Glomerular visceral epithelial cell (primary cell): ENCODE measurements at regions not wholly inside any gene's neighbourhood (a gene's known extent, or its start where the extent isn't known, plus 50 kb on each side); places are given as distances from the start of the nearest gene placed in this dataset.
A peak's percentile ranks its signal among the peaks of the same experiment; 100 is the strongest.

Experiments
- DNase-seq: peaks from one replicate; pipeline ENCODE4 v3.0.0-alpha.2; 2016; ENCODE audit errors: extremely low spot score

- no peak for DNase-seq
Observed at GRCh38 chr10:59595593-59595992, 114.1 kb downstream of the SLC16A9 start.

- no peak for DNase-seq
Observed at GRCh38 chr10:59593768-59594167, 115.9 kb downstream of the SLC16A9 start.

GRCh38 chr10:59589796-59590195, 119.9 kb downstream of the SLC16A9 start:
- no peak for DNase-seq

GRCh38 chr10:59588791-59589190, 120.9 kb downstream of the SLC16A9 start:
- no peak for DNase-seq

DNA sequence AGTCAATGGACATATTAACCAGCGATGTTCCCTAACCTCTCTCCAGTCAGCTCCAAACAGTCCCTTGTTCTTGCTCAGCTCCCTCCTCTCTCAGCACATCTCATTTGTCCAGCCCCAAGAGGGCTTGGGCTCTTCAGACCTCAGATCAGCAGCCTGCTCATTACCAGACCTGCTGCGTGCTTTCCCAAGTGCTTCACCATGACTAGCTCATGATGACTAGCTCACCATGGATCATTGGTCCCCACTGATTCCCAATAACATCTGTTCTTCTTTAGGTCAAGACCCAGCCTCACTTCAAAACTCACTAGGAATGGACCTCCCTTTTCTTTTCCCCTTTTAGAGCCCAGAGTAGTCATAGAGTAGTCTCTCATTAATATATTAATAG, 121.9 kb downstream of the SLC16A9 start:
- no peak for DNase-seq

DNA sequence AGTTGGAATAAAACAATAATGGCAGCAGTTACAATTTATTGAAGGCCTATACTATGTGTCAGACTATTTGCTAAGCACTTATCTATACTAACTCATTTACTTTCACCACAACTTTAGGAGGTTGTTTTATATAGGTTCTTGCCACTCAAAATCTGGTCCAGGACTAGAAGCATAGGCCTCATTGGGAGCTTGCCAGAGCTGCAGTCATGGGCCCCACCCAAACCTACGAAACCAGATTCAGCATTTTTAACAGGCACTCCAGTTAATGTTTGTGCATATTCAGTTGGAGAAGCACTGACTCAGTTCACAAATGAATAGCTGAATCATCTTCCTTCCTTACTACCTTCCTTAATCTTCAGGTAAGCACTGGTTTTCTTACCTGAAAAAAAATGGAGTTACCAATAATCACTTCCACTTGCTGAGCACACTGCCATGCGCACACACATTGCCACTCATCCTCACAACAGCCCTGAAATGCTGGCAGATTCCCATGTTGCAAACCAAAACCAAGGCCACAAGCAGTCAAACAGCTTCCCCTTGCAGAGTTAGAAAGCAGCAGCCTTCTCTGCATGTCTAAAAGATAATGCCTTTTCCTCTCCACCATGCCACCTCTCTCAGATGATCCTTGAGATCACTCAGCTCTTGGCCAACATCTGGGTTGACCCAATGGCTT, 122.4 kb downstream of the SLC16A9 start:
- no peak for DNase-seq

DNA sequence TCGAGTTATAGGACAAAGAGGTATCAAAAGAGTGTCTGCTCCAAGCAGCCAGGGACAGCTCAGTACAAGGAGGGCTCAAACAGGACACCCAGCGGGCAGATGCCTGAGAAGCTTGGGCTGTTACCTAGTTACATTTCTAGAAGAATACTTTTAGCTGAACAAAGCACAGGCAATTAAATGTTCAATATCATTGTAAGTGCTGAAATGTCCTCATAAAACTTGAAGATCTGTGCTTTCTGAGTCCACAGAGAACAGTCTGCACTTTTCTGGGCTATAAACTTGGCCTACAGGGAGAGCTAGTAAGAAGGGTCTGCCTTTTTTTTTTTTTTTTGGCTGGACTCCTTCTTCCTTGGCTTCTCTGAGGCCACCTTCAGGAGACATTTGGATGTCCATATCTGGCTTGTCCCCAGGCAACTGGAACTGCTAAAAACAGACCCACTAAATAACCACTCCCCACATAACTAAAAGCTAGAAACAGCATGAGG, 123.2 kb downstream of the SLC16A9 start:
- DNase-seq, result no peak

DNA sequence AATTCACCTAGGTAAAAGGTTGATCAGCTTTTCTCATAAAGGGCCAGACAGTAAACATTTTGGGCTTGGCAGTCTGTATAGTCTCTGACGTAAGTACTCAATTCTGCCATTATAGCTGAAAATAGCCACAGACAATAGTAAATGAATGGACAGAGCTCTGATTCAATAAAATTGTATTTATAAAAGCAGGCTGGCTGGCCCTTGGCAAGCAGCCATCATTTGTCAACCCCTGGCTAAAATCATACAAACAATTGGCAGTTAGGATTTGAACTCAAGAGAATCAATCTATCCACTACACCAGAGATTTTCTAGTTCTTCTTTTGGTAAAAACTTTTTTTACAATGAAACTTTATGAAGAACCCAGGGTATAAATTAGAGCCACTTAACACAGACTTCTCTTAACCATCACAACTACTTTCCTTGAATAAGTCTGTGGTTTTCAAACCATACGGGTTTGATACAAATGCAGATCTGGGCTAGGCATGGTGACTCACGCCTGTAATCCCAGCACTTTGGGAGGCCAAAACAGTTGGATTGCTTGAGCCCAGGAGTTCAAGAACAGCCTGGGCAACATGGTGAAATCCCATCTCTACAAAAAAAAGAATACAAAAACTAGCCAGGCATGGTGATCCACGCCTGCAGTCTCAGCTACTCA, 124.5 kb downstream of the SLC16A9 start:
- peak; percentile 4 for DNase-seq

DNA sequence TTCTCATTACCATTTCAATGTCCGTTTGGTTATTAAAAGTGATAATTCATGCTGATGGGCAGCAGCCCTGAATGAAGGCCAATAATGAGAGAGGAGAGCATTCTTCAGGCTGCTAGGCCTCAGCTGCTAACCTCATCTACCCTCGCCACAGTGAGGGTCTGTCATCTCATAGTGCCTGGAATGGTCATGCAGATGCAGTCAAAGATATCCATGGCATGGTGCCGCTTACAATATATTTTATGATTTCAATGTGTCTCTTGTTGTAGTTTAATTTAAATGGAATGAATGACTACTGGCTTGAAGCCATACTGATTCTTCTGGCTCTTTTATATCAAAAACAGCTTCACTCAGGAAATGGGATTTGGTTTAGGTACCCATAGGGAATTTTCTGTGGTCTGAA, 126.9 kb downstream of the SLC16A9 start:
- no peak for DNase-seq

GRCh38 chr10:59582058-59582457, 127.6 kb downstream of the SLC16A9 start:
- DNase-seq, result no peak

GRCh38 chr10:59580026-59580863, 129.4 kb downstream of the SLC16A9 start:
- peak; percentile 18 for DNase-seq

GRCh38 chr10:59578741-59579140, 130.9 kb downstream of the SLC16A9 start:
- DNase-seq, result no peak

DNA sequence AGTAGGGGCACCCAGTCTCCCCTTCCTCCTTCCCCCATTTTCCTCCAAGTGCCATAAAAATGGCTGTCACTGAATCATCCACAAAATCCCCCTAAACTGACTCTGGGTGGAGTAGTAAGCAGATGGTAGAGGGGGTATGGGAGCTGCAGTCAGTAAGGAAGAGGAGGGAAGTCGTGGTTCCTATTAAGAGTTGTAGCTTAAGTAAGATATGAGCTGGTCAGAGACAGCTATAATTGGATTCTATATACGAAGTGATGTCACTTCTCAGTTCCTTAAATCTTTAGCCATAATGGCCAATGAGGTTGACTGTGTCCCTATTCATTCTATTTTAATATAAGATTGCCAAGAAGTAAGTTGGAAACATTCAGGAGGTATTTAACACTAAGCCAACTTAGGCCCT, 131.7 kb downstream of the SLC16A9 start:
- DNase-seq, result no peak

DNA sequence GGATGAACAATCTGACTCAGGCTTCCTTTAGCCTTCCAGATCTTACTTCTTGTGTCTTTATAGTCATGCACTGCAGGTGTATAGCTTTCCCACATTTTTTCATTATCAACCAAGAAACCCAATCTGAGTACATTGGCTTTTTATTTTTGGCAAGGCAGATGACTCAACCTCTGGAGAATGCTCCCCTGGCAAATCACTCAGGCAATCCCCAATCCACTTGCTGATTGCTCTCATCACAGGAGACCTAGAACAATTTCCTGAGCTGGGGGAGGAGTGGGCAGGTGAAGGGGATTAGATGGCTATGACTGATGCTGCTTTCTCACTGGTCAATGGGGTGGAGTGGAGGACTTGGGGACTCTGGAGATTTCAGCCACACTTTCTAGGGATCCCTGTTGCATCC, 134.4 kb downstream of the SLC16A9 start:
- no peak for DNase-seq

DNA sequence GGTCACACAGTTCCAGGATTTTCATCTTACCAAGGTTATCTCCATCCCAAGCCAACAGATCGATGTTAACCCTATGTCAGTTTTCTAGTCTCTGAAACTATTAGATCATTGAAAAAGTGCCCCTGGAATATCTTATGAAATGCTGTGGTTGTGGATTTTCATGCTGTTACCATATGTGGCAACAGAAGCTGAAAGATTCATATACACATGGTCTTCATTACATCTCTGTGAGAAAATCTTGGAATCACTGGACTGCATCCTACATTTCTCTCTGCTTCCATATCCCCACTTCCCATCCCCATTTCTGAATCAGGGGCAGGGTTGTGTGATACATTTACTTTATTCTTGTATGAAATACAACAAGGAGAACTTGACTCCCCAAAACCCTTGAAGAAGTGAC, 146.1 kb downstream of the SLC16A9 start:
- DNase-seq, result no peak

- DNase-seq, result no peak
Observed at GRCh38 chr10:59562126-59562525, 147.5 kb downstream of the SLC16A9 start.

GRCh38 chr10:59561477-59562121, 148.1 kb downstream of the SLC16A9 start:
- no peak for DNase-seq

DNA sequence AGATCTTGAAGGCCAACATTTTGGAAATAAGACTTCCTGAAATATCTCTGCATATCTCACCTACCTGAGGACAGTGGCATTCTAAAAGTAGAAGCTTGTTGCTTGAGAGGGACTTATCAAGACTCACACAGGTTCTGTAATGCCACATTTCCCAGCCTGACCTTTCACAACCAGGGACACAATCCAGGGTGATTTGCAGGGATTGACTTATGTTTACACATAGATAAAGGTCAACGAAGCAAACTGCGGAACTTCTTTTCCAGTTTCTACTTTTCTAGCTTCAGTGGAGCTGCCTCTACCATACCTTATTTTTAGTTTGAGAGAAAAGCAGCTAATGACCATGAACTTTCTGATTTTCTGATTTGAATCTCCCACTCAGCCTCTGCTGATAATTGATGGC, 148.7 kb downstream of the SLC16A9 start:
- DNase-seq, result no peak

DNA sequence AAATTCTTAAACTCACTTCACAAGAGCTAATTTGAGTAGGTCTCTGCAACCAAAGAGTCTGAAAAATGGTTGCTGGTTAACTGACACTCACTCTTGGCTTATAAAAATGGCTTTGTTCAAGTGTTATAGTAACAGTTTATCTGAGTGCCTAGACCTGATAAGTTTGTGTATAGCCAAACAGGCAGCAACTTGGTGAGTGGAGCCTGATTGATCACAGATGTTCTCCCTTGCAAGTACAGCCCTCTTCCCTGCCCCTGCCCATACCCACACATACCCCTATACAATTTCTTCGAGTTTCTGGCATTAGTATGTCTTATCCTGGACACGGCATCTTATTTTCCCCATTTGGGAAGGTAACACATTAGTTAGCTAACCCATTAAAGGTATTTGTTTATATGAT, 149.5 kb downstream of the SLC16A9 start:
- DNase-seq, result no peak

DNA sequence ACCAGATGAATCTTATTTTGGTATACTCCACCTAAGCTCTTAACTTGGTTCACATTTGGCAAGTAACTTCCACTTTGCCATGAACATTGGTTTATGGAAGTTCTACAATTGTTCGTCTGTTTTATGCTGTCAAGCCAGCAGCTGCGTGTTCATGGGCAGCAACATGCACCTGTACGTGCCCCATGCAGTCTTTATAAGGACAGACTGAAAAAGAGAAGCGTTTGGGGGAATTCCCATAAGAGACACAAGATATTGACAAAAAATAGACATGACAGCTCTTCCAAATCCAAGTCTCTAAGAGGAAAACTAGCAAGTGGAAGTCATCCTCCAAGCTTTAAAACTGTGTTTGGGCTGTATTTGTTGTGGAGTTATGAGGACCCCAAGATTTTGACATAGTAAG, 151.6 kb downstream of the SLC16A9 start:
- DNase-seq, result no peak

DNA sequence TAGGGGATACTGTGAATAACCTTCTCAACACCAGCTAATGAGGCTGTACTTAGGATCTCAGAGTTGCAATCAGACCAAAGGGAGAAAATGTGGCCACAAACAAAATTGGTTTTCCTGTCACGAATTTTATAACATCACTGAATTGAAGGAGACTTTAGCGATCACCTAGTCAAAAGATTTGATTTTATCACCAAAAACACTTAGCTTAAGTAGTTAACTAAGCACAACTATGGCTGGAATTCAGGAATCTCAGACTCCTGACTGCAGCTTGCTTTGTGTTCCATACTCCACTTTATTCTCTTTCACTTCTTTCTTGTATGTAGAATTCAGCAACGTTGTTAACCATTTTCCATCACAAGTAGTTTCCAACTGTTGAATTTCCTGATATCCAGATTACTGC, 152.0 kb downstream of the SLC16A9 start:
- no peak for DNase-seq

DNA sequence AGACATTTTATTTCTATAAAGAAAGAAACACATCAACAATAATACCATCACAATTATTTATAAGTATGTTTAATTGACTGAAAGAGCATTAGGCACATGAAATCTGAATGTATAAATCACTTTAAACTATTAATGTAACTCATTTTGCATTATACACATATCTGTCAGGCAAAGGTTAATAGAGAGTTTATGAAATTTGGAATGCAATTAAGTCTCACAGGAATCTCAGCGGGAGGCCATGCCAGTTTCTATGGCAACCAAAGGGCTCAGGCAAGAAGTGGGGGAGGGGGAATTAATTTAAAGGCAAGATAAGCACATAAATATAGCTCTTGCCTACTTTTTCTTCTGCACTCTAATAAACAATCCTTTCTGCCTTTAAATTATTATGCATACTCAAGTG, 152.6 kb downstream of the SLC16A9 start:
- DNase-seq, result no peak
